HEK293 (cell line): ENCODE measurements at regions not wholly inside any gene's neighbourhood (a gene's known extent, or its start where the extent isn't known, plus 50 kb on each side); places are given as distances from the start of the nearest gene placed in this dataset.

Source experiments
- CTCF ChIA-PET: fragments of 350-600 bp; formaldehyde crosslinking; extraction: SDS; loops from one replicate; lab custom pipeline; 2021; ENCODE audit warnings: antibody characterized with exemption; lab: Yijun Ruan, JAX
- POLR2A ChIA-PET: fragments of 300-600 bp; formaldehyde crosslinking; extraction: SDS; loops from one replicate; lab custom pipeline; 2020; ENCODE audit warnings: antibody characterized with exemption, inconsistent platforms; lab: Yijun Ruan, JAX
- H3K27ac ChIP-seq: fragments of 200-500 bp; sonication (Bioruptor generic); 2 replicates; pipeline ENCODE4 v1.5.1; 2014; ENCODE audit warnings: low read depth, low read length, control low read depth, inconsistent platforms; ENCODE audit errors: extremely low read depth
- H3K36me3 ChIP-seq, 2 experiments: fragments of 200-500 bp in 1 of 2; sonication (Bioruptor generic) in 1 of 2; 1 replicate in 1 of 2; 2 replicates in 1 of 2; pipeline ENCODE4 v1.5.1; 2014 to 2017; ENCODE audit warnings: inconsistent platforms in 2 of 2, low read length in 2 of 2; ENCODE audit not compliant: control insufficient read depth in 2 of 2, insufficient read depth in 1 of 2
- H3K4me1 ChIP-seq: fragments of 200-500 bp; sonication (Bioruptor generic); 2 replicates; pipeline ENCODE4 v1.5.1; 2014; ENCODE audit warnings: mild to moderate bottlenecking, low read length, inconsistent platforms; ENCODE audit not compliant: control insufficient read depth, insufficient read depth
- H3K4me3 ChIP-seq: 2 replicates; pipeline ENCODE4 v1.5.1; 2011; ENCODE audit warnings: low read depth, mild to moderate bottlenecking, control low read depth, low read length, moderate library complexity
- H3K9me3 ChIP-seq: fragments of 200-500 bp; sonication (Bioruptor generic); 2 replicates; pipeline ENCODE4 v1.5.1; 2014; ENCODE audit warnings: low read depth, low read length, inconsistent platforms; ENCODE audit not compliant: control insufficient read depth, insufficient read depth
- BCL11B ChIP-seq: fragments of 450-650 bp; formaldehyde crosslinking; IDR thresholded peaks from 2 replicates; pipeline ENCODE4 v1.5.1; 2016; ENCODE audit warnings: low read depth, missing biosample characterization, missing genetic modification characterization
- GFI1B ChIP-seq: fragments of 450-650 bp; formaldehyde crosslinking; IDR thresholded peaks from 2 replicates; pipeline ENCODE4 v1.5.1; 2016; ENCODE audit warnings: missing biosample characterization, missing genetic modification characterization
- GLI2 ChIP-seq: fragments of 450-650 bp; formaldehyde crosslinking; IDR thresholded peaks from 2 replicates; pipeline ENCODE4; 2017; ENCODE audit warnings: missing biosample characterization, missing genetic modification characterization, low read depth, borderline replicate concordance
- GLIS1 ChIP-seq: fragments of 450-650 bp; formaldehyde crosslinking; IDR thresholded peaks from 2 replicates; pipeline ENCODE4 v1.5.1; 2016; ENCODE audit warnings: missing biosample characterization, missing genetic modification characterization
- HOXD13 ChIP-seq: sonication (generic); formaldehyde crosslinking; IDR thresholded peaks from 2 replicates; pipeline ENCODE4 v1.8.0; 2022; ENCODE audit warnings: missing genetic modification reagents, borderline replicate concordance
- OSR2 ChIP-seq: fragments of 450-650 bp; formaldehyde crosslinking; IDR thresholded peaks from 2 replicates; pipeline ENCODE4 v1.5.1; 2016; ENCODE audit warnings: missing biosample characterization, missing genetic modification characterization
- SP2 ChIP-seq: fragments of 450-650 bp; formaldehyde crosslinking; IDR thresholded peaks from 2 replicates; pipeline ENCODE4 v1.5.1; 2016; ENCODE audit warnings: missing biosample characterization, missing genetic modification characterization
- YY2 ChIP-seq: fragments of 450-650 bp; formaldehyde crosslinking; IDR thresholded peaks from 2 replicates; pipeline ENCODE4 v1.5.1; 2016; ENCODE audit warnings: missing biosample characterization, missing genetic modification characterization
- ZBTB8A ChIP-seq: fragments of 450-650 bp; formaldehyde crosslinking; IDR thresholded peaks from 2 replicates; pipeline ENCODE4 v1.5.1; 2016; ENCODE audit warnings: missing biosample characterization, missing genetic modification characterization
- ZFHX2 ChIP-seq: fragments of 450-650 bp; formaldehyde crosslinking; conservative IDR thresholded peaks from 2 replicates; pipeline ENCODE4 v1.5.1; 2016; ENCODE audit warnings: missing biosample characterization, missing genetic modification characterization
- ZNF146 ChIP-seq: fragments of 450-650 bp; formaldehyde crosslinking; IDR thresholded peaks from 2 replicates; pipeline ENCODE4 v1.5.1; 2016; ENCODE audit warnings: missing biosample characterization, missing genetic modification characterization
- ZNF157 ChIP-seq: fragments of 450-650 bp; formaldehyde crosslinking; IDR thresholded peaks from 2 replicates; pipeline ENCODE4 v1.5.1; 2016; ENCODE audit warnings: missing biosample characterization, missing genetic modification characterization
- ZNF266 ChIP-seq: fragments of 450-650 bp; formaldehyde crosslinking; IDR thresholded peaks from 2 replicates; pipeline ENCODE4 v1.5.1; 2016; ENCODE audit warnings: missing biosample characterization, missing genetic modification characterization, low read depth
- ZNF544 ChIP-seq: fragments of 450-650 bp; formaldehyde crosslinking; IDR thresholded peaks from 2 replicates; pipeline ENCODE4 v1.5.0; 2017; ENCODE audit warnings: missing biosample characterization, missing genetic modification characterization
- TF ChIP-seq, protein P1 (sequence below): fragments of 450-650 bp; formaldehyde crosslinking; IDR thresholded peaks from 2 replicates; pipeline ENCODE4 v1.5.1; 2016; ENCODE audit warnings: missing biosample characterization, missing genetic modification characterization, borderline replicate concordance
- TF ChIP-seq, protein P2 (sequence below): fragments of 450-650 bp; formaldehyde crosslinking; IDR thresholded peaks from 2 replicates; pipeline ENCODE4 v1.5.1; 2016; ENCODE audit warnings: missing biosample characterization, missing genetic modification characterization
- TF ChIP-seq, protein P3 (sequence below): fragments of 450-650 bp; formaldehyde crosslinking; IDR thresholded peaks from 2 replicates; pipeline ENCODE4 v1.5.1; 2016; ENCODE audit warnings: missing biosample characterization, missing genetic modification characterization

- TF ChIP-seq, protein P1, sequence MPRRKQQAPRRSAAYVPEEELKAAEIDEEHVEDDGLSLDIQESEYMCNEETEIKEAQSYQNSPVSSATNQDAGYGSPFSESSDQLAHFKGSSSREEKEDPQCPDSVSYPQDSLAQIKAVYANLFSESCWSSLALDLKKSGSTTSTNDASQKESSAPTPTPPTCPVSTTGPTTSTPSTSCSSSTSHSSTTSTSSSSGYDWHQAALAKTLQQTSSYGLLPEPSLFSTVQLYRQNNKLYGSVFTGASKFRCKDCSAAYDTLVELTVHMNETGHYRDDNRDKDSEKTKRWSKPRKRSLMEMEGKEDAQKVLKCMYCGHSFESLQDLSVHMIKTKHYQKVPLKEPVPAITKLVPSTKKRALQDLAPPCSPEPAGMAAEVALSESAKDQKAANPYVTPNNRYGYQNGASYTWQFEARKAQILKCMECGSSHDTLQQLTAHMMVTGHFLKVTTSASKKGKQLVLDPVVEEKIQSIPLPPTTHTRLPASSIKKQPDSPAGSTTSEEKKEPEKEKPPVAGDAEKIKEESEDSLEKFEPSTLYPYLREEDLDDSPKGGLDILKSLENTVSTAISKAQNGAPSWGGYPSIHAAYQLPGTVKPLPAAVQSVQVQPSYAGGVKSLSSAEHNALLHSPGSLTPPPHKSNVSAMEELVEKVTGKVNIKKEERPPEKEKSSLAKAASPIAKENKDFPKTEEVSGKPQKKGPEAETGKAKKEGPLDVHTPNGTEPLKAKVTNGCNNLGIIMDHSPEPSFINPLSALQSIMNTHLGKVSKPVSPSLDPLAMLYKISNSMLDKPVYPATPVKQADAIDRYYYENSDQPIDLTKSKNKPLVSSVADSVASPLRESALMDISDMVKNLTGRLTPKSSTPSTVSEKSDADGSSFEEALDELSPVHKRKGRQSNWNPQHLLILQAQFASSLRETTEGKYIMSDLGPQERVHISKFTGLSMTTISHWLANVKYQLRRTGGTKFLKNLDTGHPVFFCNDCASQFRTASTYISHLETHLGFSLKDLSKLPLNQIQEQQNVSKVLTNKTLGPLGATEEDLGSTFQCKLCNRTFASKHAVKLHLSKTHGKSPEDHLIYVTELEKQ (tag by site-specific recombination) = no peak
- peak; percentile 36; the same call in 1 of the 2 replicates for TF ChIP-seq ZBTB8A (tag by site-specific recombination)
- no peak for TF ChIP-seq ZNF266 (tag by site-specific recombination)
- no peak for TF ChIP-seq ZNF157 (tag by site-specific recombination)
- TF ChIP-seq GFI1B = no peak
- peak; percentile 74; the same call in 1 of the 2 replicates for TF ChIP-seq BCL11B (tag by site-specific recombination)
- TF ChIP-seq, protein P2, sequence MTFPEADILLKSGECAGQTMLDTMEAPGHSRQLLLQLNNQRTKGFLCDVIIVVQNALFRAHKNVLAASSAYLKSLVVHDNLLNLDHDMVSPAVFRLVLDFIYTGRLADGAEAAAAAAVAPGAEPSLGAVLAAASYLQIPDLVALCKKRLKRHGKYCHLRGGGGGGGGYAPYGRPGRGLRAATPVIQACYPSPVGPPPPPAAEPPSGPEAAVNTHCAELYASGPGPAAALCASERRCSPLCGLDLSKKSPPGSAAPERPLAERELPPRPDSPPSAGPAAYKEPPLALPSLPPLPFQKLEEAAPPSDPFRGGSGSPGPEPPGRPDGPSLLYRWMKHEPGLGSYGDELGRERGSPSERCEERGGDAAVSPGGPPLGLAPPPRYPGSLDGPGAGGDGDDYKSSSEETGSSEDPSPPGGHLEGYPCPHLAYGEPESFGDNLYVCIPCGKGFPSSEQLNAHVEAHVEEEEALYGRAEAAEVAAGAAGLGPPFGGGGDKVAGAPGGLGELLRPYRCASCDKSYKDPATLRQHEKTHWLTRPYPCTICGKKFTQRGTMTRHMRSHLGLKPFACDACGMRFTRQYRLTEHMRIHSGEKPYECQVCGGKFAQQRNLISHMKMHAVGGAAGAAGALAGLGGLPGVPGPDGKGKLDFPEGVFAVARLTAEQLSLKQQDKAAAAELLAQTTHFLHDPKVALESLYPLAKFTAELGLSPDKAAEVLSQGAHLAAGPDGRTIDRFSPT (tag by site-specific recombination) = 0 out of 2 replicates have a peak, but pooled peaks have one; percentile 32
- TF ChIP-seq SP2 (tag by site-specific recombination) = no peak
- TF ChIP-seq GLI2 = no peak
- no peak for TF ChIP-seq YY2 (tag by site-specific recombination)
- TF ChIP-seq GLIS1 (tag by site-specific recombination) = no peak
- no peak for TF ChIP-seq ZNF544
- no peak for TF ChIP-seq HOXD13
Observed at GRCh38 chr10:55631071-55631654, 729.9 kb downstream of the ZWINT start (continued).

- CTCF ChIA-PET = interaction anchor here (0.7 to 1.3 kb wide), 2 partner anchors 16 to 203 kb away, joined by 3 to 4 read pairs; no protein-coding TSS in a partner anchor
Observed at GRCh38 chr10:55630491-55631056, 730.5 kb downstream of the ZWINT start.

DNA sequence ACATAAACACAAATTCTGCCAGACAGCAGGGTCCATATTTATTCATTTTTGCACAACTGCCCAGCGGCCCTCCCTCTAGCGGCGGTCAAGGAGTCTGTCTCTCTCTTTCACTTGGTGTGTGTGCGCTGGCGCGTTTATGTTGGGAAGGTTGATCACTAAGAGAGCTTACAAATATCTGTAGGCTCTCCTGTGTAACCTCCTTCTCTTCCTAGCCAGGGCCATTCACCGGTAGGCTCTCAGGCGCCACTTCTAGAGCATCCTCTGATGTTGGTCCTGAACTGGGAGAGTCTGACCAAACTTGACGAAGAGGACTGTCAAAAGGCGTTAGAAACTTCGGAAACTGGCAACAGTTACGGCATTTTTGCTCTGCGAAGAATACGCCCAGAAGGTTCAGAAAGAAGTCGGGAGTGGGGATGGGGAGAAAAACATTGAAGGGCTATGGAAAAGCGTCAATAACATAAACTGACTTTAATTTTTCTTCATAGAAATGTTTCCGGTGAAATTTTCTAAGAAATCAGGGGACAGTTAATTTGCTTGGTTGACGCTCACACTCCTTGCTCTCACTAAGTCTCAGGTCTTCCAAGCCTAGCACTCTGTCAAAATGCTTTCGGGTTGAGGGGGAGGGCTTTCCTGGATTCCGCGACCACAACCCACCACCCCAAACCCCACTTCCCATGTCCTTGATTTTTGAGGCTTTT lies 731.1 kb downstream of the ZWINT start:
- Histone ChIP-seq H3K4me1 (no peaks in the 10 kb centered on the region; the same call in 1 of the 2 replicates), H3K4me3 (peak overlapping the region; percentile 63), H3K27ac (no peak overlapping the region), H3K9me3 (no peaks in the 10 kb centered on the region), H3K36me3 (no peaks in the 10 kb centered on the region)
- POLR2A ChIA-PET = no interaction called here
- CTCF ChIA-PET = interaction anchor here (0.6 to 1.3 kb wide), 8 partner anchors 34 to 934 kb away, joined by 3 to 8 read pairs (median 4); no protein-coding TSS in a partner anchor
- TF ChIP-seq OSR2 (tag by site-specific recombination) = no peak
- TF ChIP-seq, protein P3, sequence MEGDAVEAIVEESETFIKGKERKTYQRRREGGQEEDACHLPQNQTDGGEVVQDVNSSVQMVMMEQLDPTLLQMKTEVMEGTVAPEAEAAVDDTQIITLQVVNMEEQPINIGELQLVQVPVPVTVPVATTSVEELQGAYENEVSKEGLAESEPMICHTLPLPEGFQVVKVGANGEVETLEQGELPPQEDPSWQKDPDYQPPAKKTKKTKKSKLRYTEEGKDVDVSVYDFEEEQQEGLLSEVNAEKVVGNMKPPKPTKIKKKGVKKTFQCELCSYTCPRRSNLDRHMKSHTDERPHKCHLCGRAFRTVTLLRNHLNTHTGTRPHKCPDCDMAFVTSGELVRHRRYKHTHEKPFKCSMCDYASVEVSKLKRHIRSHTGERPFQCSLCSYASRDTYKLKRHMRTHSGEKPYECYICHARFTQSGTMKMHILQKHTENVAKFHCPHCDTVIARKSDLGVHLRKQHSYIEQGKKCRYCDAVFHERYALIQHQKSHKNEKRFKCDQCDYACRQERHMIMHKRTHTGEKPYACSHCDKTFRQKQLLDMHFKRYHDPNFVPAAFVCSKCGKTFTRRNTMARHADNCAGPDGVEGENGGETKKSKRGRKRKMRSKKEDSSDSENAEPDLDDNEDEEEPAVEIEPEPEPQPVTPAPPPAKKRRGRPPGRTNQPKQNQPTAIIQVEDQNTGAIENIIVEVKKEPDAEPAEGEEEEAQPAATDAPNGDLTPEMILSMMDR (tag by site-specific recombination) = 0 out of 2 replicates have a peak, but pooled peaks have one; percentile 12

More at GRCh38 chr10:55630491-55631056, 730.5 kb downstream of the ZWINT start:
- POLR2A ChIA-PET = no interaction called here
- Histone ChIP-seq H3K27ac (no peak overlapping the region), H3K9me3 (no peaks in the 10 kb centered on the region), H3K4me1 (no peaks in the 10 kb centered on the region; the same call in 1 of the 2 replicates), H3K4me3 (peak overlapping the region; percentile 63), H3K36me3 (no peaks in the 10 kb centered on the region)
- TF ChIP-seq ZFHX2 (tag by site-specific recombination) (0 out of 2 replicates have a peak, but pooled peaks have one; percentile 9), ZNF146 (no peak)
